ENCODE measurements at regions not wholly inside any gene's neighbourhood (a gene's known extent, or its start where the extent isn't known, plus 50 kb on each side); places are given as distances from the start of the nearest gene placed in this dataset.

GRCh38 chr2:103004426-103004942 lies 242.7 kb downstream of the TMEM182 start:
- TF ChIP-seq ZFX (IDR thresholded peaks at IDR 0.05) = no peak
- TF ChIP-seq CTCF (conservative IDR thresholded peaks at IDR 0.05) = no peak
- H3K27ac ChIP-seq = no peak overlapping the region

- TF ChIP-seq CTCF (conservative IDR thresholded peaks at IDR 0.05) (no peak), ZFX (IDR thresholded peaks at IDR 0.05) (no peak)
- no peak overlapping the region for H3K27ac ChIP-seq
Measured at GRCh38 chr2:103005393-103005792, 243.6 kb downstream of the TMEM182 start.

- no peak for TF ChIP-seq CTCF (conservative IDR thresholded peaks at IDR 0.05)
- no peak for TF ChIP-seq ZFX (IDR thresholded peaks at IDR 0.05)
- no peak overlapping the region for H3K27ac ChIP-seq
Measured at GRCh38 chr2:103007086-103007485, 245.3 kb downstream of the TMEM182 start.

- TF ChIP-seq CTCF (conservative IDR thresholded peaks at IDR 0.05) (no peak; the same call in 1 of the 2 replicates), ZFX (IDR thresholded peaks at IDR 0.05) (no peak)
- no peak overlapping the region for H3K27ac ChIP-seq
Measured at GRCh38 chr2:103008586-103008985, 246.8 kb downstream of the TMEM182 start.

GRCh38 chr2:103009871-103010270 lies 248.0 kb downstream of the TMEM182 start:
- H3K27ac ChIP-seq = no peak overlapping the region
- no peak for TF ChIP-seq ZFX (IDR thresholded peaks at IDR 0.05)
- no peak for TF ChIP-seq CTCF (conservative IDR thresholded peaks at IDR 0.05)

GRCh38 chr2:103010306-103010705 lies 248.5 kb downstream of the TMEM182 start:
- TF ChIP-seq CTCF (conservative IDR thresholded peaks at IDR 0.05) (no peak), ZFX (IDR thresholded peaks at IDR 0.05) (no peak)
- no peak overlapping the region for H3K27ac ChIP-seq

GRCh38 chr2:103010751-103011150 lies 248.9 kb downstream of the TMEM182 start:
- H3K27ac ChIP-seq = no peak overlapping the region
- TF ChIP-seq ZFX (IDR thresholded peaks at IDR 0.05) (no peak), CTCF (conservative IDR thresholded peaks at IDR 0.05) (no peak)

Measured in C4-2B (cell line).